Astrocyte (in vitro differentiated cells and primary cell): ENCODE measurements at regions not wholly inside any gene's neighbourhood (a gene's known extent, or its start where the extent isn't known, plus 50 kb on each side); places are given as distances from the start of the nearest gene placed in this dataset.

Source experiments
- DNase-seq: peaks from one replicate; pipeline ENCODE4 v3.0.0-alpha.2; 2010; ENCODE audit warnings: low read depth
- FAIRE-seq: peaks from 2 replicates; lab custom pipeline; 2011; peaks lifted over from hg19 to GRCh38; lab: Jason Lieb, UNC
- H2AFZ ChIP-seq: 2 replicates; pipeline ENCODE4 v1.6.0; 2012; ENCODE audit warnings: low read depth, low read length, inconsistent platforms
- H3K27ac ChIP-seq: 2 replicates; pipeline ENCODE4 v1.5.1; 2011; ENCODE audit warnings: low read depth, low read length, inconsistent platforms
- H3K27me3 ChIP-seq: 2 replicates; pipeline ENCODE4 v1.6.0; 2011; ENCODE audit warnings: low read length, inconsistent platforms; ENCODE audit not compliant: insufficient read depth
- H3K36me3 ChIP-seq: 2 replicates; pipeline ENCODE4 v1.5.1; 2011; ENCODE audit warnings: low read length, inconsistent platforms; ENCODE audit not compliant: insufficient read depth
- H3K4me1 ChIP-seq: 2 replicates; pipeline ENCODE4 v1.5.1; 2011; ENCODE audit warnings: low read length, inconsistent platforms; ENCODE audit not compliant: insufficient read depth
- H3K4me2 ChIP-seq: 2 replicates; pipeline ENCODE4 v1.6.0; 2012; ENCODE audit warnings: low read length, inconsistent platforms
- H3K4me3 ChIP-seq: 2 replicates; pipeline ENCODE4 v1.5.1; 2011; ENCODE audit warnings: low read depth, mild to moderate bottlenecking, low read length, inconsistent platforms; ENCODE audit not compliant: insufficient read depth
- H3K79me2 ChIP-seq: 2 replicates; pipeline ENCODE4 v1.6.0; 2012; ENCODE audit warnings: mild to moderate bottlenecking, low read length, inconsistent platforms; ENCODE audit not compliant: insufficient read depth
- H3K9ac ChIP-seq: 2 replicates; pipeline ENCODE4 v1.6.0; 2012; ENCODE audit warnings: mild to moderate bottlenecking, low read length, inconsistent platforms
- H3K9me3 ChIP-seq: 2 replicates; pipeline ENCODE4 v1.5.1; 2012; ENCODE audit warnings: low read depth, mild to moderate bottlenecking, low read length, inconsistent platforms; ENCODE audit not compliant: insufficient read depth
- H4K20me1 ChIP-seq: 2 replicates; pipeline ENCODE4 v1.6.0; 2012; ENCODE audit warnings: low read length, inconsistent platforms; ENCODE audit not compliant: insufficient read depth
- H3K27ac Mint-ChIP-seq: one replicate; pipeline ENCODE4 v1.8.0; 2021; ENCODE audit warnings: mild to moderate bottlenecking, mixed read lengths; ENCODE audit not compliant: unreplicated experiment
- H3K27me3 Mint-ChIP-seq: one replicate; pipeline ENCODE4 v1.8.0; 2021; ENCODE audit warnings: low read depth, mixed read lengths; ENCODE audit not compliant: unreplicated experiment
- H3K36me3 Mint-ChIP-seq: one replicate; pipeline ENCODE4 v1.8.0; 2021; ENCODE audit warnings: low read depth, mixed read lengths; ENCODE audit not compliant: unreplicated experiment
- H3K4me1 Mint-ChIP-seq: one replicate; pipeline ENCODE4 v1.8.0; 2021; ENCODE audit warnings: low read depth, mixed read lengths; ENCODE audit not compliant: unreplicated experiment
- H3K4me3 Mint-ChIP-seq: one replicate; pipeline ENCODE4 v1.8.0; 2021; ENCODE audit warnings: mild to moderate bottlenecking, moderate library complexity, mixed read lengths; ENCODE audit not compliant: unreplicated experiment
- H3K9me3 Mint-ChIP-seq: one replicate; pipeline ENCODE4 v1.8.0; 2021; ENCODE audit warnings: mild to moderate bottlenecking, mixed read lengths; ENCODE audit not compliant: unreplicated experiment
- EZH2 ChIP-seq: IDR thresholded peaks from 2 replicates; pipeline ENCODE4 v1.6.1; 2012; ENCODE audit warnings: mild to moderate bottlenecking, low read length, inconsistent platforms; ENCODE audit not compliant: insufficient read depth
- TF ChIP-seq, protein P1 (sequence below): IDR thresholded peaks from 2 replicates; pipeline ENCODE4 v1.5.1; 2011; ENCODE audit warnings: low read depth, mild to moderate bottlenecking, inconsistent platforms, low read length, moderate library complexity; ENCODE audit not compliant: insufficient read depth

DNA sequence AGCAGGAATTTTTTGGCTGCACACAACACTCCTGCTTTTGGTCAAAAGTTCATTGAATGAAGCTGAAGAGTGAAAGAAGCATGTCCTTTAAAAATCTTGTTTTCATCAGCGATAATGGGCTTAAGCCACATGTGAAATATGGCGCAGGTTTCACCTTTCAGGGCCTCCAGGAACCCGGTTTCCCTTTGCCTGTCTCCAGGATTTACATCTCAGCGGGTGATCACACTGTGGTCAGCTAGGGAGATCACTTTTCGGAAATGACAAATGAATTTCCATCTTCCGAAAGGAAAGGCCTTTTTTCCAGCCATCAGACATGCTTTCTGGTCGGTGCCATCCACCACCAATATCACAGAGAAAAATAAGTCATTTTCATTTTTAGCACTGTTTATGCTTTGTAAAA lies 727.1 kb upstream of the TBX3 start:
- Mint-ChIP-seq H3K27me3 (peaks cover 2% of the 10 kb centered on the region), H3K9me3 (no peaks in the 10 kb centered on the region), H3K4me1 (no peaks in the 10 kb centered on the region), H3K36me3 (no peaks in the 10 kb centered on the region), H3K4me3 (no peak overlapping the region), H3K27ac (no peak overlapping the region)
- H3K9me3 ChIP-seq = no peaks in the 10 kb centered on the region
- no peak overlapping the region for H3K4me3 ChIP-seq
- no peak overlapping the region for H3K9ac ChIP-seq
- no peak overlapping the region for H2AFZ ChIP-seq
- no peaks in the 10 kb centered on the region for H3K36me3 ChIP-seq
- FAIRE-seq = no peak
- no peak overlapping the region for H3K4me2 ChIP-seq
- H4K20me1 ChIP-seq = no peaks in the 10 kb centered on the region
- H3K27me3 ChIP-seq = no peaks in the 10 kb centered on the region
- H3K4me1 ChIP-seq = no peaks in the 10 kb centered on the region
- no peak for DNase-seq
- no peak for TF ChIP-seq EZH2
- TF ChIP-seq, protein P1, sequence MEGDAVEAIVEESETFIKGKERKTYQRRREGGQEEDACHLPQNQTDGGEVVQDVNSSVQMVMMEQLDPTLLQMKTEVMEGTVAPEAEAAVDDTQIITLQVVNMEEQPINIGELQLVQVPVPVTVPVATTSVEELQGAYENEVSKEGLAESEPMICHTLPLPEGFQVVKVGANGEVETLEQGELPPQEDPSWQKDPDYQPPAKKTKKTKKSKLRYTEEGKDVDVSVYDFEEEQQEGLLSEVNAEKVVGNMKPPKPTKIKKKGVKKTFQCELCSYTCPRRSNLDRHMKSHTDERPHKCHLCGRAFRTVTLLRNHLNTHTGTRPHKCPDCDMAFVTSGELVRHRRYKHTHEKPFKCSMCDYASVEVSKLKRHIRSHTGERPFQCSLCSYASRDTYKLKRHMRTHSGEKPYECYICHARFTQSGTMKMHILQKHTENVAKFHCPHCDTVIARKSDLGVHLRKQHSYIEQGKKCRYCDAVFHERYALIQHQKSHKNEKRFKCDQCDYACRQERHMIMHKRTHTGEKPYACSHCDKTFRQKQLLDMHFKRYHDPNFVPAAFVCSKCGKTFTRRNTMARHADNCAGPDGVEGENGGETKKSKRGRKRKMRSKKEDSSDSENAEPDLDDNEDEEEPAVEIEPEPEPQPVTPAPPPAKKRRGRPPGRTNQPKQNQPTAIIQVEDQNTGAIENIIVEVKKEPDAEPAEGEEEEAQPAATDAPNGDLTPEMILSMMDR = no peak
- no peaks in the 10 kb centered on the region for H3K79me2 ChIP-seq
- no peak overlapping the region for H3K27ac ChIP-seq

DNA sequence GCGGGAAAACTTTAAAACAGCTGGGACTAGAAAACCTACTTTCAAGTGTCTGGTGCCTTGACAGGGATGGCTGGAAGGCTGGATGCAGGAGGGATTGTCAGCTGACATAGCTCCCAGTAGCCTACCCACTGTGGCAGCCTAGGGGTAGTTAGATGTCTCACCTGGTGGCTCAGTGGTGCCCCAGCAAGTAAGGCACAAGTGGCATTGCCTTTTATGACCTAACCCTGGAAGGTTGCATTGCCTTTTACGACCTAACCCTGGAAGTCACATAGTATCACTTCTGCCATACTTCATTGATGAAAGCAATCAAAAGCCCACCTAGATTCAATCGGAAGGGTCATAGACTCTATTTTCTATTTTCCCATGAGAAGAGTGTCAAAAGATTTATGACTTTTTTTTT lies 724.7 kb upstream of the TBX3 start:
- Histone ChIP-seq H3K9me3 (no peaks in the 10 kb centered on the region), H3K27ac (no peak overlapping the region), H3K9ac (no peak overlapping the region), H3K4me3 (no peak overlapping the region), H3K27me3 (no peaks in the 10 kb centered on the region), H4K20me1 (no peaks in the 10 kb centered on the region), H3K79me2 (no peaks in the 10 kb centered on the region), H2AFZ (no peak overlapping the region), H3K36me3 (no peaks in the 10 kb centered on the region), H3K4me2 (no peak overlapping the region), H3K4me1 (peaks cover 11% of the 10 kb centered on the region)
- no peak overlapping the region for H3K4me3 Mint-ChIP-seq
- H3K4me1 Mint-ChIP-seq = peaks cover 9% of the 10 kb centered on the region
- DNase-seq = no peak
- H3K27me3 Mint-ChIP-seq = no peaks in the 10 kb centered on the region
- H3K9me3 Mint-ChIP-seq = no peaks in the 10 kb centered on the region
- no peaks in the 10 kb centered on the region for H3K36me3 Mint-ChIP-seq
- H3K27ac Mint-ChIP-seq = no peak overlapping the region
- no peak for FAIRE-seq
- no peak for TF ChIP-seq EZH2
- TF ChIP-seq, protein P1 = no peak

DNA sequence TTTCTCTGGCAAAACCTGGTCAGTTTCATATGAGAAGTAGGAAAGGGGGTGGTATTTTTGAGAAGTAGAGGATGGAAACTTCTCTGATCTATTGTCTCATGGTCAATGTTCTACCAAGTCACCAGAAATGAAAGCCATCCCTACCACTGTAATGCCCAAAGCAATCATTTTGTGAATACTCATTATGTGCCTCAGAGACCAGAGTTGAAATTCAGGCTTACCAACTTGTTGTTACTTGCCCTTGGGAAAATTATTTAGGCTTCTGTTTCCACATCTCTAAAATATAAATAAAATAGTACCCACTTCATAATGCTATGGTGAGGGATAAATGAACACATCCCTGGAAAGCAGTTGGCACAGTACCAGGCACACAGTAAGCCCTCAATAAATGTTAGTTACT lies 723.7 kb upstream of the TBX3 start:
- no peak overlapping the region for H3K4me3 ChIP-seq
- H3K9ac ChIP-seq = no peak overlapping the region
- no peak overlapping the region for H2AFZ ChIP-seq
- no peaks in the 10 kb centered on the region for H3K9me3 ChIP-seq
- Mint-ChIP-seq H3K4me1 (peaks cover 9% of the 10 kb centered on the region), H3K4me3 (no peak overlapping the region), H3K27ac (no peak overlapping the region), H3K27me3 (no peaks in the 10 kb centered on the region), H3K9me3 (no peaks in the 10 kb centered on the region), H3K36me3 (no peaks in the 10 kb centered on the region)
- peaks cover 11% of the 10 kb centered on the region for H3K4me1 ChIP-seq
- no peaks in the 10 kb centered on the region for H3K79me2 ChIP-seq
- FAIRE-seq (no peak), DNase-seq (no peak)
- no peak overlapping the region for H3K4me2 ChIP-seq
- no peaks in the 10 kb centered on the region for H3K27me3 ChIP-seq
- TF ChIP-seq, protein P1 = no peak
- TF ChIP-seq EZH2 = no peak
- H3K36me3 ChIP-seq = no peaks in the 10 kb centered on the region
- no peak overlapping the region for H3K27ac ChIP-seq
- no peaks in the 10 kb centered on the region for H4K20me1 ChIP-seq
